Dendritic cell treated with granulocyte-macrophage colony-stimulating factor and Interleukin-4, amounts not matched to agents 40 ng/mL and 50 ng/mL, for 4 days (primary cell): ENCODE measurements at regions not wholly inside any gene's neighbourhood (a gene's known extent, or its start where the extent isn't known, plus 50 kb on each side); places are given as distances from the start of the nearest gene placed in this dataset.
"Not testable (repeated sequence)": the region's sequence is repeated elsewhere in the genome, so short reads cannot be mapped to it uniquely, and the experiment has no call there.

Experiments used
- H3K27ac Mint-ChIP-seq: one replicate; pipeline ENCODE4 v1.8.0; 2022; ENCODE audit warnings: mild to moderate bottlenecking, mixed read lengths
- H3K27me3 Mint-ChIP-seq: one replicate; pipeline ENCODE4 v1.8.0; 2022; ENCODE audit warnings: mild to moderate bottlenecking, mixed read lengths
- H3K36me3 Mint-ChIP-seq: one replicate; pipeline ENCODE4 v1.8.0; 2022; ENCODE audit warnings: low read depth, mixed read lengths
- H3K4me1 Mint-ChIP-seq: one replicate; pipeline ENCODE4 v1.8.0; 2022; ENCODE audit warnings: low read depth, mixed read lengths
- H3K4me3 Mint-ChIP-seq: one replicate; pipeline ENCODE4 v1.8.0; 2022; ENCODE audit warnings: mild to moderate bottlenecking, moderate library complexity, mixed read lengths
- H3K9me3 Mint-ChIP-seq: one replicate; pipeline ENCODE4 v1.8.0; 2022; ENCODE audit warnings: mixed read lengths
- intact Hi-C: fragments of 100-400 bp; cut with micrococcal nuclease; formaldehyde crosslinking; loops from one replicate; pipeline ENCODE4 v1.15.0; 2022

- peaks cover 41% of the 10 kb centered on the region for H3K9me3 Mint-ChIP-seq
- no peak overlapping the region for H3K27ac Mint-ChIP-seq
- H3K4me3 Mint-ChIP-seq: no peak overlapping the region
- intact Hi-C loops: no loop called here
- no peaks in the 10 kb centered on the region for H3K27me3 Mint-ChIP-seq
- H3K4me1 Mint-ChIP-seq: peaks cover 7% of the 10 kb centered on the region
- H3K36me3 Mint-ChIP-seq: peaks cover 11% of the 10 kb centered on the region
Measured at GRCh38 chr5:96207420-96207819, 225.6 kb downstream of the PCSK1 start.

GRCh38 chr5:96203761-96204160, 229.3 kb downstream of the PCSK1 start:
- Mint-ChIP-seq H3K9me3 (peaks cover 27% of the 10 kb centered on the region), H3K27me3 (no peaks in the 10 kb centered on the region), H3K4me1 (no peaks in the 10 kb centered on the region), H3K36me3 (peaks cover 11% of the 10 kb centered on the region), H3K27ac (no peak overlapping the region), H3K4me3 (no peak overlapping the region)
- intact Hi-C loops: no loop called here

GRCh38 chr5:96201503-96201902, 231.5 kb downstream of the PCSK1 start:
- H3K36me3 Mint-ChIP-seq: no peaks in the 10 kb centered on the region
- H3K4me1 Mint-ChIP-seq: peaks cover 15% of the 10 kb centered on the region
- H3K27ac Mint-ChIP-seq: no peak overlapping the region
- intact Hi-C loops: no loop called here
- no peak overlapping the region for H3K4me3 Mint-ChIP-seq
- H3K9me3 Mint-ChIP-seq: peaks cover 5% of the 10 kb centered on the region
- no peaks in the 10 kb centered on the region for H3K27me3 Mint-ChIP-seq

- H3K9me3 Mint-ChIP-seq: no peaks in the 10 kb centered on the region
- intact Hi-C loops: no loop called here
- no peaks in the 10 kb centered on the region for H3K27me3 Mint-ChIP-seq
- peaks cover 19% of the 10 kb centered on the region for H3K4me1 Mint-ChIP-seq
- H3K27ac Mint-ChIP-seq: no peak overlapping the region
- no peaks in the 10 kb centered on the region for H3K36me3 Mint-ChIP-seq
- H3K4me3 Mint-ChIP-seq: no peak overlapping the region
Measured at GRCh38 chr5:96200641-96201040, 232.4 kb downstream of the PCSK1 start.

- Mint-ChIP-seq H3K27ac (no peak overlapping the region), H3K4me1 (peaks cover 21% of the 10 kb centered on the region), H3K4me3 (no peak overlapping the region), H3K9me3 (no peaks in the 10 kb centered on the region), H3K27me3 (no peaks in the 10 kb centered on the region), H3K36me3 (no peaks in the 10 kb centered on the region)
- intact Hi-C loops: no loop called here
Measured at GRCh38 chr5:96199713-96200183, 233.3 kb downstream of the PCSK1 start.

GRCh38 chr5:96198356-96199058, 234.5 kb downstream of the PCSK1 start:
- Mint-ChIP-seq H3K4me3 (no peak overlapping the region), H3K36me3 (no peaks in the 10 kb centered on the region), H3K27me3 (no peaks in the 10 kb centered on the region), H3K9me3 (no peaks in the 10 kb centered on the region), H3K27ac (peak overlapping the region; percentile 75), H3K4me1 (peaks cover 24% of the 10 kb centered on the region)
- intact Hi-C loops: no loop called here

GRCh38 chr5:96197767-96198166, 235.3 kb downstream of the PCSK1 start:
- intact Hi-C loops, H3K9me3 Mint-ChIP-seq, H3K36me3 Mint-ChIP-seq, H3K4me3 Mint-ChIP-seq, H3K27me3 Mint-ChIP-seq: not testable (repeated sequence)
- H3K4me1 Mint-ChIP-seq: peaks cover 24% of the 10 kb centered on the region
- H3K27ac Mint-ChIP-seq: peak overlapping the region; percentile 75

- Mint-ChIP-seq H3K36me3 (no peaks in the 10 kb centered on the region), H3K4me3 (no peak overlapping the region), H3K27ac (peak overlapping the region; percentile 66), H3K4me1 (peaks cover 24% of the 10 kb centered on the region), H3K9me3 (no peaks in the 10 kb centered on the region), H3K27me3 (no peaks in the 10 kb centered on the region)
- intact Hi-C loops: no loop called here
Measured at GRCh38 chr5:96197347-96197746, 235.7 kb upstream of the ELL2 start.

- H3K36me3 Mint-ChIP-seq: no peaks in the 10 kb centered on the region
- H3K9me3 Mint-ChIP-seq: no peaks in the 10 kb centered on the region
- H3K27me3 Mint-ChIP-seq: no peaks in the 10 kb centered on the region
- H3K4me3 Mint-ChIP-seq: no peak overlapping the region
- intact Hi-C loops: no loop called here
- peak overlapping the region; percentile 66 for H3K27ac Mint-ChIP-seq
- peaks cover 24% of the 10 kb centered on the region for H3K4me1 Mint-ChIP-seq
Measured at GRCh38 chr5:96196890-96197289, 235.2 kb upstream of the ELL2 start.

- no peak overlapping the region for H3K4me3 Mint-ChIP-seq
- peak overlapping the region; percentile 66 for H3K27ac Mint-ChIP-seq
- peaks cover 24% of the 10 kb centered on the region for H3K4me1 Mint-ChIP-seq
- H3K9me3 Mint-ChIP-seq: no peaks in the 10 kb centered on the region
- intact Hi-C loops: no loop called here
- no peaks in the 10 kb centered on the region for H3K36me3 Mint-ChIP-seq
- no peaks in the 10 kb centered on the region for H3K27me3 Mint-ChIP-seq
Measured at GRCh38 chr5:96196407-96196806, 234.8 kb upstream of the ELL2 start.

GRCh38 chr5:96195123-96195522, 233.5 kb upstream of the ELL2 start:
- Mint-ChIP-seq H3K27me3 (no peaks in the 10 kb centered on the region), H3K4me3 (no peak overlapping the region), H3K36me3 (no peaks in the 10 kb centered on the region), H3K27ac (no peak overlapping the region), H3K4me1 (peaks cover 24% of the 10 kb centered on the region), H3K9me3 (no peaks in the 10 kb centered on the region)
- intact Hi-C loops: no loop called here

- H3K36me3 Mint-ChIP-seq: no peaks in the 10 kb centered on the region
- H3K4me3 Mint-ChIP-seq: no peak overlapping the region
- H3K27ac Mint-ChIP-seq: no peak overlapping the region
- H3K4me1 Mint-ChIP-seq: peaks cover 24% of the 10 kb centered on the region
- no peaks in the 10 kb centered on the region for H3K9me3 Mint-ChIP-seq
- intact Hi-C loops: no loop called here
- no peaks in the 10 kb centered on the region for H3K27me3 Mint-ChIP-seq
Measured at GRCh38 chr5:96194593-96194992, 232.9 kb upstream of the ELL2 start.

- Mint-ChIP-seq H3K4me3 (no peak overlapping the region), H3K27ac (no peak overlapping the region), H3K9me3 (no peaks in the 10 kb centered on the region), H3K36me3 (no peaks in the 10 kb centered on the region), H3K4me1 (peaks cover 24% of the 10 kb centered on the region), H3K27me3 (no peaks in the 10 kb centered on the region)
- intact Hi-C loops: no loop called here
Measured at GRCh38 chr5:96193946-96194345, 232.3 kb upstream of the ELL2 start.

- no peak overlapping the region for H3K4me3 Mint-ChIP-seq
- no peaks in the 10 kb centered on the region for H3K9me3 Mint-ChIP-seq
- no peak overlapping the region for H3K27ac Mint-ChIP-seq
- H3K36me3 Mint-ChIP-seq: no peaks in the 10 kb centered on the region
- H3K27me3 Mint-ChIP-seq: no peaks in the 10 kb centered on the region
- H3K4me1 Mint-ChIP-seq: peaks cover 4% of the 10 kb centered on the region
- intact Hi-C loops: no loop called here
Measured at GRCh38 chr5:96189987-96190386, 228.3 kb upstream of the ELL2 start.
